ENCODE measurements at regions not wholly inside any gene's neighbourhood (a gene's known extent, or its start where the extent isn't known, plus 50 kb on each side); places are given as distances from the start of the nearest gene placed in this dataset.

- no peak for TF ChIP-seq CTCF (IDR thresholded peaks at IDR 0.05; ENCODE audit: low read depth, low read length)
- TF ChIP-seq, protein P1, sequence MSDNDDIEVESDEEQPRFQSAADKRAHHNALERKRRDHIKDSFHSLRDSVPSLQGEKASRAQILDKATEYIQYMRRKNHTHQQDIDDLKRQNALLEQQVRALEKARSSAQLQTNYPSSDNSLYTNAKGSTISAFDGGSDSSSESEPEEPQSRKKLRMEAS (IDR thresholded peaks at IDR 0.05; ENCODE audit: low read depth, low read length) = no peak
Observed at GRCh38 chr2:186342029-186342428, 144.0 kb upstream of the ZC3H15 start.
